NCI-H69 (cell line): ENCODE measurements at regions not wholly inside any gene's neighbourhood (a gene's known extent, or its start where the extent isn't known, plus 50 kb on each side); places are given as distances from the start of the nearest gene placed in this dataset.
"Not testable (repeated sequence)": the region's sequence is repeated elsewhere in the genome, so short reads cannot be mapped to it uniquely, and the experiment has no call there.

Source experiments
- DNase-seq: peaks from one replicate; lab custom pipeline; 2025; lab: John Stamatoyannopoulos, UW

DNA sequence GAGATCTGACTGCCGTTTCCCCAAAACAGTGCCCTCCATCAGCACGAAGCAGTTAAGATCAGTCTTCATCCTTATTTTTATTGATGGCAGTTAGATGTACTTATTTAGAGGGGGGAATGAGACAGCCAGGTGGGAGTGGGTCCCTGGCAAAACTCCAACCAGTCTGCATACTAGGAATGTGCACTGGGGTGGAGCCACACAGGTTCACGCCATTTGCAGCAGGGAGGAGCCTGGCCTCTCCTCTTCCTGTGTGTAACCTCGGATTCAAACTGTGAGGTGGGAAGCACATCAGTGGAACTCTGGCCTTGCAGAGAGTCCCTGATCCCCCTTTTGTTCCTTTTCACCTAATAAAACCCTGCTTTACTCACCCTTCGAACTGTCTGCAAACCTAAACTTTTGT is 987.7 kb upstream of the GRIA3 start:
- DNase-seq, result no peak

- DNase-seq, result no peak
Measured at GRCh38 chrX:122203399-122203798, 980.7 kb upstream of the GRIA3 start.

- no peak for DNase-seq
Measured at GRCh38 chrX:122218666-122219065, 965.4 kb upstream of the GRIA3 start.

DNA sequence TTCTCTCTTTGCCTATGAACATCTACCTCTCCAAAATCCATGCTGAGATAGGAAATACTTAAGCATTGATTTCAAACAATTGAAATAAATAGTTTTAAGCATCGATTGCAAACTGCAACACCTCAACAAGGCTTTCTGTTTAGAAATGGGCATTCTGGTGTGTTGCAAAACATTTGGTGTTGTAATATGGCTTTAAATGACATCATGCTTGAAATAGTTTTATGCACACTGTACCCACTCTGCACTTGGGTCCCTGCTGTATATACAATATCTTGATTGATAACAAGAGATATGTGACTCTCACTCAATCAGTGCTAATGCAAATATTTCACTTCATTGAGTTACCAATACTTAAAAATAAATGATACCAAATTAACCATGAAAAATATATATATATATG is 964.9 kb upstream of the GRIA3 start:
- DNase-seq, result no peak

DNA sequence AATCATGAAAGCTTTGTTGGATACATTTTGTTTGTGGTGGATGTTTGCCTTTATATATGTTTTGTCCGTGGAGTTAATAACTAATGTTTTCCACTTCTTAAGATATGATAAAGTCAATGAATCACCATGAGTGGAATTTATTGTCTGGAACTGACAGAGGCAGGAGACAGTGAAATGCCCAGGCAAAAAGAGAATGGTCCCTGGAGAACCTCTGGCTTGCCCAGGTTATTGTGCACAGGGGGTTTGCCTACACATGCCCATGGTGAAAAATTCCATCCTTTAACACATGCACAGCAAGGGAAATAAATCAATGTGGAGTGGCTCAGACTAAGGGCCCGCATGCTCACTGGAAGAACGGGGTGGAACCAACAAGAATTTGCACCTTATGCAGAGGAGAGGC is 964.3 kb upstream of the GRIA3 start:
- no peak for DNase-seq

DNA sequence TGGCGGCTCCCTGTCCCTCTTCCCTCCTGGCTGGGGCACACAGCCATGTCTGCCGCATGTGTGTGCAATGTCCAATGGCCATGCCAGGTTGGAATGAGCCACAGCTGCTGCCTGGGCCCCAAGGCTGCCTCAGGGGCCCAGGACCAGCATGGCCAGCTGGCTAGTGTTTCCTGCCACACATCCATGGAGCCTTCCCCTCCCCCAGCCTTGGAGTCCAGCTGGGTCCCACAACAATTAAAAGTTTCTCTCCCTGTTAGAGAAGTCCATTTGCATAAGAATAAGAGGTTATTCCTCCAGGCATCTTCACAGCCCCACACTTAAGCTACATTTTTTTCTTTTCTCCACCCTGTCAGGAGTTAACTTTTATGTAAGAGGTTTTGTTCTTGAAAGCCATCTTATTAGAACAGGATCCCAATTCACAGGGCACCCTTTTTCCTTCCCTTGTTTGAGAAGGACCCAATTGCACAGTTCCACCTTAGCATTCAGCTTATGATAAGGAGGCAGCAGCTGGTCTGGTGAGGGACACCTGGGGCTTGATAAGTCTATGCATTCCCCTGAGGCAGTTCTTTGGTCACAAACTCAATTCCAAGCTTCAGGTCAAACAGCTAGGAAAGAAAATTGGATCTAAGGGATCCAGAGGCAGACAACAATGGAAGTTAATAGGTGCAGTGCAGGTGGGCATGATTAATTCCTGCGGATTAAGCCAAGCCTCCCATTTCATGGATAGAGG is 963.3 kb upstream of the GRIA3 start:
- peak; percentile 57 for DNase-seq

DNA sequence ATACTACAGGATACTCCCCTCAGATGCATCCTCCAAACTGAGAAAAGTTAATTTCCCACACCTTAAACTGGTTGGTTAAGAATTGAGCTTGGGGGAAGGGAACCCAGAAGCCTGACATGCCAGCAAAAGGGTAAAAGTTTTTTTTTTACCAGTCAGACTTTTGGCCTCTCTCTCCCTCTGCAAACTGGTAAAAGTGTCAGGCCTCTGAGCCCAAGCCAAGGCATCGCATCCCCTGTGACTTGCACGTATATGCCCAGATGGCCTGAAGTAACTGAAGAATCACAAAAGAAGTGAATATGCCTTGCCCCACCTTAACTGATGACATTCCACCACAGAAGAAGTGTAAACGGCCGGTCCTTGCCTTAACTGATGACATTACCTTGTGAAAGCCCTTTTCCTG is 962.3 kb upstream of the GRIA3 start:
- not testable (repeated sequence) for DNase-seq

- DNase-seq, result not testable (repeated sequence)
Measured at GRCh38 chrX:122224137-122224536, 959.9 kb upstream of the GRIA3 start.

- DNase-seq, result peak; percentile 2
Measured at GRCh38 chrX:122238801-122239200, 945.3 kb upstream of the GRIA3 start.

DNA sequence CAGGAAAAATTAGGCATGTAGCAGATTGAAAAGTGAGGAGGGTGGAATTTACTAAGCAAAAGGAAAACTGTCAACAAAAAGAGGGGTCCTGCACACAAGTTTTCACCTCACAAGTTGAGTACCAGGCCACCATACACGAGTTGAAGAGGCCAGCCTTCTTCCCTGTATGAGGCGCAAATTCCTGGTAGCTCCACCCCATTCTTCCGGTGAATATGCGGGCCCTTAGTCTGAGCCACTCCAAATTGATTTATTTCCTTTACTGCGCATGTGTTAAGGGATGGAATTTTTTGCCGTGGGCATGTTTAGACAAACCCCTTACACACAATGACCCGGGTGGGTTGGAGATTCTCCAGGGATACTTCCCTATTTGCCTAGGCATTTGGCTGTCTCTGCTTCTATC is 942.1 kb upstream of the GRIA3 start:
- no peak for DNase-seq

DNA sequence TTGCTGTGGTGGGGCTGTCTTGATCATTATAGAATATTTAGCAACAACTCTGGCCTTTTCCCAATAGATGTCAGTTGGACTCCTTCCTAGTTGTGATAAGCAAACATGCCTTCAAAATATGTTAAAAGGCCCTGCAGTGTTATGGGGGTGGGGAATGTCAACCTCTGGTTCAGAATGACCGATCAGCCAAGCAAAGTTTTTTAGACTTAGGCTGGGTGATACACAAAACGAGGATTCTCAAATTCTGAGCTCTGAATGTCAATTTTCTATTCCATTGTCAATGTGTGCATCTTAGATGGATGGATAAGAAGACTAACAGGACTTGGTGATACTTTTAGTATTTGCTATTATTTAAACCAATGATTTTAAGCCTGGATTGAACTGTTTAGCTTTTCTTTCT is 940.0 kb upstream of the GRIA3 start:
- no peak for DNase-seq

DNA sequence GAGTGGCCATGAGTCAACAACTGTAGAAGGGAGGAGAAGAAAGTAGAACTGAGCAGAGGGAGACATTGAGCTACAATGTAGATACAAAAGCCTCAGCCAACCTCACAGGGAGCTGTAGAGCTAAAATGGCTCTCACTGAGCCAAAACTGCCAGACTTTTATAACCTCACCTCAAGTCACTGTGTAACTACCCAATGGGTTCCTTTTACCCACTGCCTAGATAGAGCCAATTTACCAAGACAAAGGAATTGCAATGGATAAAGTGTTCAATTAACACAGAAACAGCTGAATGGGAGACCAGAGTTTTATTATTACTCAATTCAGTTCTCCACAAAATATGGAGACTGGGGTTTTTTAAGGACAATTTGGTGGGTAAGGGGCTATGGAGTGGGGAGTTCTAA is 938.9 kb upstream of the GRIA3 start:
- DNase-seq, result no peak

GRCh38 chrX:122245943-122246342 is 938.1 kb upstream of the GRIA3 start:
- DNase-seq, result no peak

DNA sequence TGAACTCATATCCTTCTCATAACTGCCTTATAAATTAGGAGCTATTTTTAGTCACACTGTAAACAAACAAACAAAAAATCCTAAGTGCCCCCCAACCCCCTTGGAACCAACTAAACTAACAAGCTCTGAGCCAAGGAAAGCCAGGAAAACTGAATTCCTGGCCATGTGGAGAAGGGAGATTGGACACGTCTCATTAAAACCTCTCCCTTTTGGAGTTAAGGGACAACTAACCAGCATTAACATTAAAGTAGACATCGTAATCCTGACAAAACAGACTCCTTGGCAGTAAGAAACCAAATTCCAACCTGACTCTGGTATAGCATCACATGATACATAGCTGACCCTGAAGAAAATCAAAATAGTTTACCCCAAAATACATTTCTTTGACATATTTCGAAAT is 937.1 kb upstream of the GRIA3 start:
- no peak for DNase-seq

- DNase-seq, result no peak
Measured at GRCh38 chrX:122248681-122249080, 935.4 kb upstream of the GRIA3 start.

DNA sequence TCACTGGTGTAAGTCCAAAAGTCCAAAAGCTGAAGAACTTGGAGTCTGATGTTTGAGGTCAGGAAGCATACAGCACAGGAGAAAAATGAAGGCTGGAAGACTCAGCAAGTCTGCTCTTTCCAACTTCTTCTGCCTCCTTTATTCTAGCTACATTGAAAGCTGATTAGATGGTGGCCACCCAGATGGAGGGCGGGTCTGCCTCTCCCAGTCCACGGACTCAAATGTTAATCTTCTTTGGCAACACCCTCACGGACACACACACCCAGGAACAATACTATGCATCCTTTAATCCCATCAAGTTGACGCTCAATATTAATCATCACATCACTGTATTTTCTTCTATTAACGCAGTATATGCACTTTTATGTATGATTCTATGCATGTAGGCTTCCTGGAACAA is 931.6 kb upstream of the GRIA3 start:
- DNase-seq, result no peak

DNA sequence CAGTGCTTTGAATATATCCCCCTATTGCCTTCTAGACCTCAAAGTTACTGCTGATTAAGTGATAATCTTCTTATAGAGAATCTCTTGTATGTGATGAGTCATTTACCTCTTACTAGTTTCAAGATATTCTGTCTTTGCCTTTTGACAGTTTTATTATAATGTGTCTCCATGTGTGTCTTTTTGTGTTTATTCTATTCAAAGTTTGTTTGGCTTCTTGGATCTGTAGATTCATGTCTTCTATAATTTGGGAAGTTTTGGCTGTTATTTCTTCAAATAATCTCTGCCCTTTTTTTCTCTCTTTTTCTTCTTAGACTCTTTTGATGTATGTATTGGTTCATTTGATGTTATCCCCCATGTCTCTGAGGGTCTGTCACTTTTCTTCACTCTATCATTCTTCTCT is 915.7 kb upstream of the GRIA3 start:
- no peak for DNase-seq

DNA sequence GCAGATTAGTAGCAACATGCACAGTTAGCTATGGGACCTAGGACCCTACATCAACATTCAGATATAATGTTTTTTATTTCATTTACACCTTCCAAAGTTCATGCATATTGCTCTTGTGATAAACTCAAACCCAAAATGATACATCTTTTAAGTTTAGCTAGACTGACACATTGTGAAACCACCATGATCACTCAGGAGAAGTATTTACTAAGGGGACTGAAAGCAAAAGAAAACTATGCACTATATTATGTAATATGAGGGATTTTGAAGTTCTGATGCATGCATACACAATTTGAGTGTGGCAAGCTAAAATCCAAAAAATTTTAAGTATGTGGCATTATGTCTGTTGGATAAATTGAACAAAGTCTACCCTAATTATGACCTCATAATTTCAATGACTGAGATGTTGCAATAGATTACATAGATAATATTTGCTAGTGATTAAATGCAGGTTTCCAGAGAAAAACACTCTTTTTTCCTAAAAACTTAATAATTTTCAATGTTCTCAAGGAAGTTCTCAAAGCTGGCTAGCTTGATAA is 914.8 kb upstream of the GRIA3 start:
- no peak for DNase-seq

- no peak for DNase-seq
Measured at GRCh38 chrX:122270809-122271494, 913.1 kb upstream of the GRIA3 start.

DNA sequence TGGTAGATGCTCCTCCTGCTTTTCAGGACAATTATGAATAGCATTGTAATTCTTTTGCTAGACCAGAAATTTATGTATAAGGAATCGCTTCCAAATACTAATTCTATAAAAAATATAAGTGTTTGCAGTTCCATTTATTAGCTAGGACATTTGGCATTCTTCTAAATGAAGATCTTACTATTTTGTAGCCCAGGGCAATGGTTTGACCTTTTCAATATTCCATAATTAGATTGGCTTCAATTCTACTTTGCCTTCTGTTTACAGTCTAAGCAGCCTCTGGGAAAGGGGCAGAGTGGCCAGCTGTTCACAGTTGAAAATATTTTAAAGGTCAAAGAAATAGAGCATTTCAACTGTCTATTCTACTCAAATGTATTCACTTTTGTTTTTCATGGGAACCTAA is 912.1 kb upstream of the GRIA3 start:
- peak; percentile 14 for DNase-seq

- DNase-seq, result no peak
Measured at GRCh38 chrX:122279746-122280145, 904.3 kb upstream of the GRIA3 start.

DNA sequence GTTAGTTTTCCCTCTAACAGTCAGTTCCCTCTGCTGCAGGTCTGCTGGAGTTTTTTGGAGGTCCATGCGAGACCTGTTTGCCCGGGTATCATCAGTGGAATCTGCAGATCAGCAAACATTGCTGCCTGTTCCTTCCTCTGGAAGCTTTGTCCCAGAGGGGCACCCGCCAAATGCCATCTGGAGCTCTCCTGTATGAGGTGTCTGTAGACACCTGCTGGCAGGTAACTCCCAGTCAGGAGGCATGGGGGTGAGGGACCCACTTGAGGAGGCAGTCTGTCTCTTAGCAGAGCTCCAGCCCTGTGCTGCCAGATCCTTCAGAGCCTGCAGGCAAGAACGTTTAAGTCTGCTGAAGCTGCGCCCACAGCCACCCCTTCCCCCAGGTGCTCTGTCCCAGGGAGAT is 884.3 kb upstream of the GRIA3 start:
- DNase-seq, result not testable (repeated sequence)

- no peak for DNase-seq
Measured at GRCh38 chrX:122301491-122301890, 882.6 kb upstream of the GRIA3 start.

- DNase-seq, result no peak
Measured at GRCh38 chrX:122303761-122304160, 880.3 kb upstream of the GRIA3 start.
